Fibroblast of mammary gland (primary cell): ENCODE measurements at regions not wholly inside any gene's neighbourhood (a gene's known extent, or its start where the extent isn't known, plus 50 kb on each side); places are given as distances from the start of the nearest gene placed in this dataset.

Experiments
- DNase-seq: peaks from one replicate; pipeline ENCODE4 v3.0.0-alpha.2; 2010; ENCODE audit warnings: low read depth
- H3K4me3 ChIP-seq: 2 replicates; pipeline ENCODE4 v1.5.1; 2011; ENCODE audit warnings: low read depth, mild to moderate bottlenecking, low read length, moderate library complexity; ENCODE audit not compliant: control insufficient read depth
- TF ChIP-seq, protein P1 (sequence below): conservative IDR thresholded peaks from 2 replicates; pipeline ENCODE4 v1.5.1; 2011; ENCODE audit warnings: low read depth, low read length, inconsistent platforms; ENCODE audit not compliant: control insufficient read depth, insufficient read depth

DNA sequence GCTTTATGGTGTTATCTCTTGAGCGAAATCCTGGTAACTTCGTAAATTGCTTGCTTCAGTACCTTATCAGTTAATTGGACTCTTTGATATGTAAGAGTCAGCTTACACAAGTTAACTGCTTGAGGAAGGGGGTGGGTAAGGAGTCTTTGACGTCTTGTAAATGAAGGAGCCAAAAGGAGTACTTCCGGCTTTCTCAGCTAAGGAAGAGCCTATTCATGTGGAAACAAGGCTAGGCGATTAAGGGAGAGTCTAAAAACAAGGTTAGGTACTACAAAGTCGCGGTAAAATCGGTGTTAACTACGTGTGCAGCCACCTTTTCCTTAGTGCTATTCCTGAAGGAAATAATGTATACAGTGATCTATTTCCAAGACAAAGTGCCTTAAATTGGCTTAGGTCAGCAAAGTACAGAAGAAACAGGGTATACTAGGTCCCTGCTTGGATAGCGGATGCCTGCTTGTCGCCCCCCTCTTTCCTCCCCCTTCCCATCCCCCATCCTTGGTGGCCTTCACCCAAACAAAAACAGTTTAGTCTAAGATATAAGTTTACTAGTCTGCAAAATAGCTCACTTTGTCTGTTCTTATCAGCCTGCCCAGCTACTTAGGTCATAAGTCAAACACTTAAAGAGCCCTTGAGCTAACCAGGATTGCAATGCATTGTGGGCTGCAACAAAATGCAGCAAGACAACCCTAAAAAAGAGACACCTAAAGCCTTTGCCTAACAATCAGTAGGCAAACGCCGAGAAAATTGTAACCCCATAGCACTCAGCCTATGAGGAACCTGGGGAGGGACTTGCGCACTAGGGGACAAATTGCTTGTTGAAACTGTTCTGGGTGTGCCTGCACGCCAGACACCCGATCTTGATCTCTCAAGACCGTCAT, 147.3 kb downstream of the TRIM27 start:
- no peak overlapping the region for H3K4me3 ChIP-seq
- no peak for DNase-seq
- TF ChIP-seq, protein P1, sequence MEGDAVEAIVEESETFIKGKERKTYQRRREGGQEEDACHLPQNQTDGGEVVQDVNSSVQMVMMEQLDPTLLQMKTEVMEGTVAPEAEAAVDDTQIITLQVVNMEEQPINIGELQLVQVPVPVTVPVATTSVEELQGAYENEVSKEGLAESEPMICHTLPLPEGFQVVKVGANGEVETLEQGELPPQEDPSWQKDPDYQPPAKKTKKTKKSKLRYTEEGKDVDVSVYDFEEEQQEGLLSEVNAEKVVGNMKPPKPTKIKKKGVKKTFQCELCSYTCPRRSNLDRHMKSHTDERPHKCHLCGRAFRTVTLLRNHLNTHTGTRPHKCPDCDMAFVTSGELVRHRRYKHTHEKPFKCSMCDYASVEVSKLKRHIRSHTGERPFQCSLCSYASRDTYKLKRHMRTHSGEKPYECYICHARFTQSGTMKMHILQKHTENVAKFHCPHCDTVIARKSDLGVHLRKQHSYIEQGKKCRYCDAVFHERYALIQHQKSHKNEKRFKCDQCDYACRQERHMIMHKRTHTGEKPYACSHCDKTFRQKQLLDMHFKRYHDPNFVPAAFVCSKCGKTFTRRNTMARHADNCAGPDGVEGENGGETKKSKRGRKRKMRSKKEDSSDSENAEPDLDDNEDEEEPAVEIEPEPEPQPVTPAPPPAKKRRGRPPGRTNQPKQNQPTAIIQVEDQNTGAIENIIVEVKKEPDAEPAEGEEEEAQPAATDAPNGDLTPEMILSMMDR, result no peak

DNA sequence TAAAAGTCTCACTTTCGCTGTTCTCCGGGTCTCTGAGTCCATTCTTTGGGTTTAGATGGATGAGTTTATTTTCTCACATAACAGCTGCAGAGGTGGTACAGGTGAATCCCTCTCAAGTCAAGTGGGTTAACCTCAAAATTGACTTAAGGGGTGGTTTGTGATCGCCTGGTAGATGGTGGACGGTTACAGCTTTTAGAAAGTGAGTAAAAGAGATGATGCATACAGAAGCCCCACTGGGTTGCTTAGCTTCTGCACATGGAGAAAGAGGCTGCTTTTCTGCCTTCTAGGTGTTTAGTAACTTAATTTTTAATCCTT, 146.7 kb downstream of the TRIM27 start:
- no peak overlapping the region for H3K4me3 ChIP-seq
- no peak for DNase-seq
- TF ChIP-seq, protein P1, result no peak

DNA sequence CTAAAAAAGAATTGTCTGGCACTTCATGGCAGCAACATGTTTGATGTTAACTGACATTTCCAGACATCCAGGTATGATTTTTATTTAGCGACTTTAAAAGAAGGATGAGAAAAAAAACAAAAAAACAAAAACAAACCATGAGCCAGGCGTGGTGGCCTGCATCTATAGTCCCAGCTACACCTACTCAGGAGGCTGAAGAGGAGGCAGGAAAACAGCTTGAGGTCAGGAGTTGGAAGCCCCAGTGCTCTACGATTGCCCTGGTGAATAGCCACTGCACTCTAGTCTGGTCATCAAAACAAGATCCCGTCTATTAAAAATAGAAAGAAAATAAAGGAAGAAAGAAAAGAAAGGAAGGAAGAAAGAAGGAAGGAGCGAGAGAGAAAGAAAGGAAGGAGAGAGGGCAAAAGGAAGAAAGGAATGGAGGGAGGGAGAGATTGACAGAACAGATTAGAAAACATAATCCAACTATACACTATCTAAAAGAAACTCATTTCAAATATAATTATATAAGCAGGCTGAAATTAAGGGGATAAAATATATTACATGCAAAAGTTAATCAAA, 141.6 kb downstream of the TRIM27 start:
- DNase-seq, result no peak
- H3K4me3 ChIP-seq, result no peak overlapping the region
- TF ChIP-seq, protein P1, result no peak

DNA sequence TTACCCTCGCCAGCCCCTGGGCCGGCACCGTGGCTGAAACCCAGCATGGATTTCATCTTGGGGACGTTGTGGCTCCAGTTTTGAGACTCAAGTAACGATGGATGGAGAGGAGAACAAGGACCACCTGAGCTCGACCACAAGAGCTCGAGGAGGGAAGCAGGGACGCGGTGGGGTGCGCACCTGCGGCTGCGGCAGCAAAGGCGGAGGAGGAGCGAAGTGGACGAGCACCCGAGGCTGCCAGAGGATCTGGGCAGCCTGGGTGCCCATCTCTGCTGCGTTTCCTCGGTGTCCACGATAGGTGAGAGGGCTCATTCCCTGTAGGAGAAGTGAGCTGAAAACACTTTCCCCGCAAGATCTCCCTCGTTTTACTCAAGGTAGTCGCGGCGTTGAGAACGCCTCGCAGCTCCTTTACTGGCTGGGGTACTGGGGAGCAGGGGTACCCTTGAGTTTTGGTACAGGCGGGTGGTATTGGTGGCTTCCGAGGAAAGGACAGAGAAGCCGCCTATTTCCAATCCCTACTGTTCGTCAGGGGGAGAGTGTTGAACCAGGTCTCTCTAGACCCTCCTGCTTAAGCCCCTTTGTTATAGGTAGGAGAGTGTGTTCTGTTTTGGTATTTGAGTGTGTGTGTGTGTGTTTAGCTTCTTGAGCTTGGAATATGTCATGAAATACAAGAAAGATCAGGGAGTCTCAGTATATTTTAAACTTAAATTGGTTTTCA, 137.7 kb downstream of the TRIM27 start:
- no peak overlapping the region for H3K4me3 ChIP-seq
- TF ChIP-seq, protein P1, result no peak
- no peak for DNase-seq

DNA sequence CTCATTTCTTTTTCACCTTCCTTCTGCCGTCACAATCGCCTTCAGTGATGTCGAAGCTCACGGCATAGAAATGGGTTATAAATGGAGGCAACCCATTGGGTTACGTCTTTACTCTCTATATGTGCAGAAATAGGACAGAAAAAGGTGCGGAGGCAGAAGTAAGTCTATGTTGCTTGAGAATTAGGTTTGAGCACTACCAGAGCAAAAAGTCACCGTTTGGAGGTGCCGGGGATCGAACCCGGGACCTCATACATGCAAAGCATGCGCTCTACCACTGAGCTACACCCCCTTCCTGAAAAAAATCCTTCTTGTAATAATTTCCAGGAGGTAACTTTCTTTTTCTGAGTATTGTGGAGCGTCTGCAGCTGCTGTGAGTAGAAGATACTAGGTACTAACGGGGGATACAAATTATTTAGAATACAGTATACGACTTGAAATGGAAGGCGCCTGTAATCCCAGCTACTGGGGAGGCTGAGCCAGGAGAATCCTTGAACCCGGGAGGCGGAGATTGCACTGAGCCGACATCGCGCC, 134.2 kb downstream of the TRIM27 start:
- peak overlapping the region; percentile 71 for H3K4me3 ChIP-seq
- TF ChIP-seq, protein P1, result no peak
- peak; percentile 75 for DNase-seq

DNA sequence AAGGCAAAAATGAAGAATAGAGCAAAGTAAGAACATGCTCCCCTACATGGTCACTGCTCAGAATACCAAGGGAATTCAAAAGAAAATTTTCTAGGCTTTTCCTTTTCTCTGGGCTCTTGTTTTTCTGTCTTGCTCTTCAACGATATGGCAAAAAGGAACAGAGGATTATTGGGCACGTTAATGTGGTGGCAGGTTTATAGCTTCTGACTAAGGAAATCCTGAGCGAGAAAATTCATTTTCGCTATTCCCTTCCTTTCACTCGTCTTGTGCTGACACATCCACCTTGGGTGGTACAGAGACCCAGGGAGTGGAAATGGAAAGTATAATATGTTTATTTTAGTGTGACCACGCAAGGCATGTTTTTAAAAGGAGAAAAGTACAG, 132.8 kb downstream of the TRIM27 start:
- H3K4me3 ChIP-seq, result no peak overlapping the region
- no peak for DNase-seq
- TF ChIP-seq, protein P1, result no peak
